GM19467 (cell line): ENCODE measurements at regions not wholly inside any gene's neighbourhood (a gene's known extent, or its start where the extent isn't known, plus 50 kb on each side); places are given as distances from the start of the nearest gene placed in this dataset.
"Not testable (repeated sequence)": the region's sequence is repeated elsewhere in the genome, so short reads cannot be mapped to it uniquely, and the experiment has no call there.

ENCODE experiments used
- ATAC-seq: cut with Tn5 transposase; IDR thresholded peaks from one replicate; pipeline ENCODE4 v1.9.1; 2021; ENCODE audit warnings: mild to moderate bottlenecking, moderate library complexity; ENCODE audit not compliant: unreplicated experiment

- no peak for ATAC-seq
Observed at GRCh38 chr4:159780196-159780922, 677.5 kb downstream of the RAPGEF2 start.

DNA sequence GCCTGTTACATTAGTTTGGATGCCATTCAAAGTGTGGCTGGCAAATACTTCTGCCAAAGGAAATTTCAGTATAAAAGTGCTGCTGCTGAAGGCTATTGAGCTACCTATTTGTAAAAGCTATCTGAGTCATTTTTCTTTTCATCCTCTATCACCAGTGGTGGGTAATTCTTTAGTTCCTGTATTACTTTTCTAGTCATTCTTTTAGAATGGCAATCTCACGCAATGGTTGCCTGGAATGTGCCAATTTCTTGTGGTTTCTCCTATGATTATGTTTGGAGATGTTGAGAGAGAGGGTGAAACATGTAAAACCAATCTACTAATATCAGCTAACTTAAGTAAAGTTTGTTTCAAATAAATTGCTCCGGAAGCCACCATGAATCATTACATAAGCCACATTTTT is 685.0 kb downstream of the RAPGEF2 start:
- no peak for ATAC-seq

- ATAC-seq, result no peak
Observed at GRCh38 chr4:159791334-159791733, 688.5 kb downstream of the RAPGEF2 start.

DNA sequence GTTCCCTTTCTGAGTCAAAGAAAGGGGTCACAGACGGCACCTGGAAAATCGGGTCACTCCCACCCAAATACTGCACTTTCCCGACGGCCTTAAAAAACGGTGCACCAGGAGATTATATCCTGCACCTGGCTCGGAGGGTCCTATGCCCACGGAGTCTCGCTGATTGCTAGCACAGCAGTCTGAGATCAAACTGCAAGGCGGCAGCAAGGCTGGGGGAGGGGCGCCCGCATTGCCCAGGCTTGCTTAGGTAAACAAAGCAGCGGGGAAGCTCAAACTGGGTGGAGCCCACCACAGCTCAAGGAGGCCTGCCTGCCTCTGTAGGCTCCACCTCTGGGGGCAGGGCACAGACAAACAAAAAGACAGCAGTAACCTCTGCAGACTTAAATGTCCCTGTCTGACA is 701.7 kb downstream of the RAPGEF2 start:
- ATAC-seq, result not testable (repeated sequence)

- ATAC-seq, result no peak
Observed at GRCh38 chr4:159823743-159824142, 720.9 kb downstream of the RAPGEF2 start.

DNA sequence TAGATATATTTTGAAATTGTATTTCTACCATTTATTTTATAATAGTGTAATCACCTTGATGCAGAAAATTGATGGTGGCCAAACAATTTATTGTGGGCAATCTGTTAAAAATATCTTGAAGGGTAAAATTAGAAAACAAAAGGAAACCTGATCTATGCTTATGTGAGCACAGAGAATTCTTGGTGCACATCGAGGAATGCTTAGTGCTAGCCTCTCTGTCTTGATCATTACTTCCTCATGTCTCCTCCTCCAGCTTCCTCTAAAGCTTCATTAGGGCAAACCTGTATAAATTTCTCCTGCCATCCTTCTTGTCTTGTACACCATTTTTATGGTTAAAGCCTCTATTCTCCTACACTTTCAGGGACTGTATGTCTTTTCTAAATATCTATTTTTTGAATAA is 725.8 kb downstream of the RAPGEF2 start:
- ATAC-seq, result no peak

- no peak for ATAC-seq
Observed at GRCh38 chr4:159829184-159829583, 726.3 kb downstream of the RAPGEF2 start.

- ATAC-seq, result no peak
Observed at GRCh38 chr4:159837071-159837470, 734.2 kb downstream of the RAPGEF2 start.

DNA sequence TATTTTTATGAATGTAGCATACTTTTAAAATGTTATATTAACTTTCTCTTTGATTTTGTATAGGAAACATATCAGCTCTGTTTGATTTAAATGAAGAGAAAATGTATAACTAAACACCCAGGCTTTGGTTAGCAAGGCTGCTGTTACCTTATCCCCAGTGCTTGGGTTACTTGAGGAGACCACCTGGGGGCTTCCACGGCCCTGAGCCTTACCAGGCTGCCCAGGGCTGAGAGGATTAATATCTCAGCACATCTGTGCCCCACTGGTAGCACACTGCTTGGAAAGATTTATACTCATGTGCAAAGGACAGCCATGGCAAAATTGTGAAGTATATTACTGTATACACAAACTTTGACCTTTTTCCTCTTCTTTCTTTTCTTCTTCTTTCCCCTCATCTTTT is 752.9 kb downstream of the RAPGEF2 start:
- no peak for ATAC-seq

- ATAC-seq, result no peak
Observed at GRCh38 chr4:159856451-159856850, 753.6 kb downstream of the RAPGEF2 start.

DNA sequence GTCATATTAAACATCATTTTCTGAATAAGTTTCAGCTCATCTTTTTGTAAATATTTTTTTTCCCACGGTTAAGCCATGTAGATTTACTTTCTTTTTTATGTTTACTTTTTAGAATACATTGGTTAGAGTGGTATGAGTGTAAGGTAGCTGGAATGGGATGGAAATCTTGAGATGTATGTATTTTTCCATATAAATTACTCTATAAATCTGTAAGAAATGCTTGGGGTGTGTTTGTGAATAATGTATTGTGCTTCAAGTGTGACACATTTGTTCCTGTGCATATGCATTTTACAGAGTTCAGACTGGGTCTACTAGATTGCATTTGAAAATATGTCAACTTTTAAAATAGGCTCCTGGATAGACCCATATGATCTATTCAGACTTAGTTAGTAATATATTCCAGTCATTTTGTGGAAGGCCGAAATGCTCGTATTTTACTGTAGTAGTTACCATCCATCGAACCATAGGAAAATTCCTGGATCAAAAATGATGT is 756.8 kb downstream of the RAPGEF2 start:
- ATAC-seq, result no peak

- no peak for ATAC-seq
Observed at GRCh38 chr4:159860945-159861344, 758.1 kb downstream of the RAPGEF2 start.

- ATAC-seq, result no peak
Observed at GRCh38 chr4:159864337-159864736, 761.5 kb downstream of the RAPGEF2 start.

DNA sequence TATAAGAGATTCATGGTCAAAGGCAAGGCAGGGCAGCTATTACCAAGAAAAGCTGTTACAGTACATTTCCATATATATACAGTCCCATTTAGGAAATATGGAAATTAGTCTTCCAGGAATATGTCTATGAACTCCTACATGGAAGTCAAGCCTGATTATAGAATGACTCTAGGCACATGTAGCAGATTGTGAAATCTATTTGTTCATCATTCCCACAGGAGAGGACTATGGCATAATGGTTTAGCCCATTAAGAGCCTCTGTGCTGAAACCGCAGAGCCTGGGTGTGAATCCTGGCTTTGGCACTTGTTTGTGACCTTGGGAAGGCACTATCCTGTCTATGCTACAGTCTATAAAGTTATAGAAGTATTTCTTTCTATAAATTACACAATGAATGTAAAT is 764.8 kb downstream of the RAPGEF2 start:
- no peak for ATAC-seq

GRCh38 chr4:159868936-159869335 is 766.1 kb downstream of the RAPGEF2 start:
- ATAC-seq, result not testable (repeated sequence)

- ATAC-seq, result no peak
Observed at GRCh38 chr4:159871141-159871540, 768.3 kb downstream of the RAPGEF2 start.

DNA sequence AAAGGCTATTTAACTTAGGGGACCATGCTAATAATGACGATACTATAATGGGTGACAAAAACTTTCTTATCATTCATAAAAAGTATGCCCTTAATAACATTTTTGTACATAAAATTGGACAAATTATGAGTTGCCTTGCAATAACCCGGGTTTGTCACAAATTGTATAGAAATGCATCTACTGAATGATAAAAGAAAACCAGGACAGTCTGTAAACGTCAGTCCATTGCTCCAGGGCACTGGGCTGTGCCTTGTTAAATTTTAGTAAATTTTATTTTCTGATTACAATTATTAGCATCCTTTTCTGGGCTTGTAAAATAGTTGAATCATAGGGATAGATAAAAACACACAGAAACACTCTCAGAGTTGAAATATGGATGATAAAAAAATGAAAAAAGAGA is 778.3 kb downstream of the RAPGEF2 start:
- no peak for ATAC-seq

DNA sequence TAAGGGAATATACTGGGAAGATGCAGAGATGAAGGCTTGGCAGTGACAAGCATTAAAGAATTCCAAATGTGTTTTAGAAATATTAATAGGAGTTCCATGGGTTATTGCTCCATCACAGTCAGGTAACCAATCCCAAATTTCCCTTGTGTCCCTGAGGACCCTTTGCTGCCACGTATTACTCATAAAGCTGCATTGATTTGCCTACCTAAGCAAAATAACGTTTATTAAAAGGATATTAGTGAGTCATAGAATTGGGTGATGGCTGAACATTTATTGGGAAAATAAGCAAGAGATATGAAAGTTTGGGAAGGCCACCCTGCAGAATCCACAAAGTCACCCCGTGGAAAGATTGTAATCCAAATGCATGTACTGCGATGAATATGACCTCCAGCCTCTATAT is 782.1 kb downstream of the RAPGEF2 start:
- ATAC-seq, result no peak

GRCh38 chr4:159899596-159899995 is 796.7 kb downstream of the RAPGEF2 start:
- no peak for ATAC-seq

DNA sequence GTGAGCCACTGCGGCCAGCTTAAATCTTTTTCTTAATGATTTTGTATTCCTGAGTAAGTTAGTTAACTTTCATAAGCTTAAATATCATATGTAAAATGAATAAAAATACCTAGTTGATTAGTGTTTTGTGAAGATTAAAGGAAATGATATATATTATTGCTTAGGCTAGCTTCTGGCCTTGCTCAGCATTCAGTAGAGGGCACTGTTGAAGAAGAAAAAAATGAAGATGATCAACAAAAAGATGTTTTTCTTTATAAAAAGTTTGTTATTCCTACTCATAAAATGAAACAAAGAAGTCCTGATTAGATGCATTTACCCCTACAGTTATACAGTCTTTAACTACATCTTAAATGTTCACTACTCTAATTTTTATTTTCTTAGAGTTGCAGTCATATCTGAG is 797.7 kb downstream of the RAPGEF2 start:
- ATAC-seq, result no peak

DNA sequence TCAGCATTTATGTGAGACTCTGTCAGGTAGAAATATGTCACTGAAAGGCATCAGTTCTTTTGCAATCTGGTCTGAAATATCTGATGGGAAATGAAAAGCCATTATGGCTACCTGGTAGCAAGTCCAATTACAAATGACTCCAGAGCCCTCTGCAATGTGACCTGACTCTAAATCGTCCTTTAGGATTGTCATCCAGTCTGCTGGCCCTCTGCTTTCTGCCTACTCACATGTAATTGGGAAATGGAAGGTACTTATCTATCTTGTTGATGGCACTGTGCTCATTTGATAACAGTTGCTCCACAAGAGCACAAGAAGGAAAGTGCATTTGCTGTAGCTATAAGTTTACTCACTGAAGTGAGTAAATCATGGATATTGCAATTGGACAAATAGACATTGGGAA is 799.8 kb downstream of the RAPGEF2 start:
- ATAC-seq, result no peak

DNA sequence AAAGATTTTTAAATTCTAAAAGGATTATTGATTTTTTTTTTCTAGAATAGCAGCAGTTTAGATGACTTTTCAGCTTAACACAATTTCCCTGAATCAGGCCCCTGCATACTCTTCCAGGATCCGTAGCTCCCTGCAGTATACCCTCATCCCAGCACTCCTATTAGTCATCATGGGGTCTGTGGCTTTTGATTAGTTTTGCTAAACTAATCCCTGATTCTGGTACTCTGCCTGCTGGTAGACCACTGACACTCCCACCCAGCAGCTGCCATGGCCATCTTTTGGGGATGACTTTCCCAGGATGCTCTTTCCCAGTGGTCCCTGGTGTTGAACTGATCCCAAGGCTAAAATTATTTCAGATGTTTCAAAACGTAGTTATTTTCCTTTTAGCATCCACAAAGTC is 802.0 kb downstream of the RAPGEF2 start:
- no peak for ATAC-seq

GRCh38 chr4:159906051-159906450 is 803.2 kb downstream of the RAPGEF2 start:
- no peak for ATAC-seq
